ENCODE measurements at regions not wholly inside any gene's neighbourhood (a gene's known extent, or its start where the extent isn't known, plus 50 kb on each side); places are given as distances from the start of the nearest gene placed in this dataset.

- H4K20me1 ChIP-seq (ENCODE audit: insufficient read depth, low read length) = no peaks in the 10 kb centered on the region
- H3K9me3 ChIP-seq (ENCODE audit: low read depth, low read length) = peaks cover 2% of the 10 kb centered on the region
- H3K36me3 ChIP-seq (ENCODE audit: insufficient read depth, low read length) = no peaks in the 10 kb centered on the region
- no peak overlapping the region for H3K27ac ChIP-seq (ENCODE audit: low read depth, low read length)
- H3K4me1 ChIP-seq (ENCODE audit: insufficient read depth, low read length) = no peaks in the 10 kb centered on the region
- H3K27me3 ChIP-seq (ENCODE audit: insufficient read depth, low read length) = no peaks in the 10 kb centered on the region
- TF ChIP-seq CTCF (IDR thresholded peaks at IDR 0.05; ENCODE audit: extremely low read depth, low read depth, low read length) = no peak
- H3K4me2 ChIP-seq (ENCODE audit: insufficient read depth, low read length) = no peak overlapping the region
- DNase-seq (ENCODE audit: insufficient read length, low spot score, missing footprints) = no peak
- no peaks in the 10 kb centered on the region for H3K79me2 ChIP-seq (ENCODE audit: insufficient read depth, low read length)
- H2AFZ ChIP-seq (ENCODE audit: low read length) = no peak overlapping the region
- no peak overlapping the region for H3K4me3 ChIP-seq (ENCODE audit: insufficient read depth, low read length)
Observed at GRCh38 chr9:26061948-26062575, 383.8 kb upstream of the TUSC1 start.

GRCh38 chr9:26058111-26058895 lies 380.1 kb upstream of the TUSC1 start:
- H3K27me3 ChIP-seq (ENCODE audit: insufficient read depth, low read length) = no peaks in the 10 kb centered on the region
- H4K20me1 ChIP-seq (ENCODE audit: insufficient read depth, low read length) = no peaks in the 10 kb centered on the region
- H3K27ac ChIP-seq (ENCODE audit: low read depth, low read length) = no peak overlapping the region
- no peaks in the 10 kb centered on the region for H3K36me3 ChIP-seq (ENCODE audit: insufficient read depth, low read length)
- H3K79me2 ChIP-seq (ENCODE audit: insufficient read depth, low read length) = no peaks in the 10 kb centered on the region
- DNase-seq (ENCODE audit: insufficient read length, low spot score, missing footprints) = no peak
- H3K9me3 ChIP-seq (ENCODE audit: low read depth, low read length) = peaks cover 2% of the 10 kb centered on the region
- no peak overlapping the region for H2AFZ ChIP-seq (ENCODE audit: low read length)
- no peak overlapping the region for H3K4me3 ChIP-seq (ENCODE audit: insufficient read depth, low read length)
- no peaks in the 10 kb centered on the region for H3K4me1 ChIP-seq (ENCODE audit: insufficient read depth, low read length)
- TF ChIP-seq CTCF (IDR thresholded peaks at IDR 0.05; ENCODE audit: extremely low read depth, low read depth, low read length) = no peak
- no peak overlapping the region for H3K4me2 ChIP-seq (ENCODE audit: insufficient read depth, low read length)

DNA sequence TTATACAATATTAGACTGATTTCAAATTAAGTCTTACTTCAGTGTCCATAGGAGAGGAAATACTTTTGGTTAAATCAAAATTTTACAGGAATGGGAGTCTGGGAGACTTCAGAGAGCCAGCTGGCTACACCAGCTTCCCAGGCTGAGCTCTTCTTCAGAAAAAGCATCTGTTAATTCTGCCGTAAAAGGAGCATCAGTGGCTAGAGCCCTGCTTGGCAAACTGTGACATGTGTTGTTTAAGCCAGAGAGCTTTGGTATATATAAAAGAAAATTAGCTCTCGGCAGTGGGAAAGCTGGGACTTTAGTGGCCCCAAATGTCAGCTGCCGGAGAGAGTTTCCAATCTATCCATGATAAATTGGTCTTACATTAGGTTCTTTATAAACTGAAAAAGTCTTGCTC lies 378.8 kb upstream of the TUSC1 start:
- H2AFZ ChIP-seq (ENCODE audit: low read length) = no peak overlapping the region

More for the DNA sequence above, 378.8 kb upstream of the TUSC1 start:
- H4K20me1 ChIP-seq (ENCODE audit: insufficient read depth, low read length) = no peaks in the 10 kb centered on the region
- no peaks in the 10 kb centered on the region for H3K4me1 ChIP-seq (ENCODE audit: insufficient read depth, low read length)
- no peak overlapping the region for H3K4me2 ChIP-seq (ENCODE audit: insufficient read depth, low read length)
- H3K9me3 ChIP-seq (ENCODE audit: low read depth, low read length) = peaks cover 2% of the 10 kb centered on the region
- H3K27me3 ChIP-seq (ENCODE audit: insufficient read depth, low read length) = no peaks in the 10 kb centered on the region
- no peak for DNase-seq (ENCODE audit: insufficient read length, low spot score, missing footprints)
- H3K36me3 ChIP-seq (ENCODE audit: insufficient read depth, low read length) = no peaks in the 10 kb centered on the region
- H3K4me3 ChIP-seq (ENCODE audit: insufficient read depth, low read length) = no peak overlapping the region
- TF ChIP-seq CTCF (IDR thresholded peaks at IDR 0.05; ENCODE audit: extremely low read depth, low read depth, low read length) = no peak
- H3K27ac ChIP-seq (ENCODE audit: low read depth, low read length) = no peak overlapping the region
- no peaks in the 10 kb centered on the region for H3K79me2 ChIP-seq (ENCODE audit: insufficient read depth, low read length)

Data from osteoblast (primary cell).